ENCODE measurements at regions not wholly inside any gene's neighbourhood (a gene's known extent, or its start where the extent isn't known, plus 50 kb on each side); places are given as distances from the start of the nearest gene placed in this dataset.
A peak's percentile ranks its signal among the peaks of the same experiment; 100 is the strongest.

GRCh38 chr6:131471331-131471730, 101.7 kb upstream of the ARG1 start:
- H2AFZ ChIP-seq (ENCODE audit: low read length), result no peak overlapping the region
- no peaks in the 10 kb centered on the region for H3K23me2 ChIP-seq (ENCODE audit: low read depth, low read length)
- H4K8ac ChIP-seq (ENCODE audit: extremely low read depth, insufficient read depth, low read length), result no peak overlapping the region
- H3K18ac ChIP-seq (ENCODE audit: extremely low read depth, low read length), result no peak overlapping the region
- H3K4me3 ChIP-seq (ENCODE audit: extremely low read depth in 1 of 4, insufficient read depth in 2 of 4, low read depth in 3 of 4, low read length in 4 of 4), result no peak overlapping the region
- peak overlapping the region; percentile 14 for H3K4ac ChIP-seq (replicated peaks; ENCODE audit: insufficient read length, low read depth, low read length)
- H3K9me3 ChIP-seq (ENCODE audit: insufficient read depth in 2 of 2, low read depth in 1 of 2, low read length in 1 of 2), result peaks cover 2 to 6% of the 10 kb centered on the region in 2 experiments; a peak in 2 of 4 replicates
- no peak overlapping the region for H2AK5ac ChIP-seq (ENCODE audit: low read depth, low read length)
- peak overlapping the region; percentile 9; the same call in 1 of the 2 replicates for H2BK20ac ChIP-seq (ENCODE audit: low read length)
- no peaks in the 10 kb centered on the region for H3K79me1 ChIP-seq (ENCODE audit: low read depth, low read length)
- H2BK5ac ChIP-seq (ENCODE audit: low read depth, low read length), result no peak overlapping the region
- no peak for DNase-seq (ENCODE audit: low read depth in 1 of 2, low spot score in 2 of 2)
- no peak for FAIRE-seq
- H3K27me3 ChIP-seq (replicated peaks in 1 of 4; ENCODE audit: control insufficient read depth in 3 of 4, extremely low read depth in 1 of 4, insufficient read depth in 3 of 4, low read length in 3 of 4), result no peaks in the 10 kb centered on the region
- no peaks in the 10 kb centered on the region for H3K79me2 ChIP-seq (ENCODE audit: control insufficient read depth in 1 of 2, insufficient read depth in 2 of 2, low read length in 2 of 2)
- H4K5ac ChIP-seq (ENCODE audit: insufficient read length, low read depth, low read length), result no peak overlapping the region
- ChIA-PET POLR2A (ENCODE audit: partially characterized antibody) (no interaction called here), CTCF (ENCODE audit: partially characterized antibody) (interaction anchor here (0.6 to 2.6 kb wide), 5 partner anchors 9 to 49 kb away, joined by 3 to 10 read pairs (median 6); no protein-coding TSS in a partner anchor)
- no peak overlapping the region for H3K14ac ChIP-seq (ENCODE audit: insufficient read length)
- H2BK12ac ChIP-seq (ENCODE audit: low read depth, low read length), result no peak overlapping the region
- no peaks in the 10 kb centered on the region for H3K36me3 ChIP-seq (ENCODE audit: control insufficient read depth in 2 of 4, insufficient read depth in 4 of 4, low read length in 3 of 4)
- H2BK120ac ChIP-seq (replicated peaks; ENCODE audit: low read depth, low read length), result no peak overlapping the region
- no peak overlapping the region for H3K4me2 ChIP-seq (ENCODE audit: insufficient read depth in 1 of 2, low read depth in 2 of 2, low read length in 2 of 2)
- no peak overlapping the region for H3K27ac ChIP-seq (ENCODE audit: low read depth, low read length)
- H3K23ac ChIP-seq (ENCODE audit: insufficient read length), result no peak overlapping the region
- no peaks in the 10 kb centered on the region for H3K4me1 ChIP-seq (replicated peaks in 1 of 4; ENCODE audit: control insufficient read depth in 3 of 4, insufficient read depth in 4 of 4, low read length in 3 of 4)
- H2BK15ac ChIP-seq (ENCODE audit: low read length), result no peak overlapping the region
- no peak overlapping the region for H3K56ac ChIP-seq (replicated peaks; ENCODE audit: insufficient read length, low read depth, low read length)
- no peaks in the 10 kb centered on the region for H4K20me1 ChIP-seq (replicated peaks in 1 of 2; ENCODE audit: control insufficient read depth in 1 of 2, insufficient read depth in 2 of 2, low read length in 2 of 2)
- no peak overlapping the region for H4K91ac ChIP-seq (replicated peaks; ENCODE audit: insufficient read length, low read length)
- no peak overlapping the region for H3K9ac ChIP-seq (replicated peaks in 1 of 4; ENCODE audit: extremely low read depth in 1 of 4, low read depth in 3 of 4, low read length in 3 of 4)
- WGBS, 2 experiments (ENCODE audit: extremely low coverage in 1 of 2, insufficient coverage in 1 of 2, insufficient read length in 1 of 2, insufficient replicate concordance in 2 of 2, low coverage in 1 of 2, low lambda C conversion rate in 2 of 2, missing lambda C conversion rate in 1 of 2), result 88% methylated on average over 3 of the region's 3 CpGs; no CpG with 5 or more reads in 1 of the 2 experiments
- no peak for TF ChIP-seq JUN (IDR thresholded peaks at IDR 0.05; ENCODE audit: low read depth, low read length)
- no peak for TF ChIP-seq SIRT6 (IDR thresholded peaks at IDR 0.05; ENCODE audit: low read length)
- no peak for TF ChIP-seq RFX5 (IDR thresholded peaks at IDR 0.05; ENCODE audit: borderline replicate concordance, low read depth, low read length)
- TF ChIP-seq E2F6 (IDR thresholded peaks at IDR 0.05), result no peak
- no peak for TF ChIP-seq CTCF (IDR thresholded peaks at IDR 0.05; ENCODE audit: control extremely low read depth in 1 of 3, insufficient read depth in 1 of 3, low read depth in 1 of 3, low read length in 3 of 3)
- TF ChIP-seq RBBP5 (IDR thresholded peaks at IDR 0.05; ENCODE audit: borderline replicate concordance, low read depth, low read length), result no peak
- TF ChIP-seq TCF12 (IDR thresholded peaks at IDR 0.05; ENCODE audit: low read depth, low read length), result no peak
- no peak for TF ChIP-seq EGR1 (IDR thresholded peaks at IDR 0.05; ENCODE audit: borderline replicate concordance, low read depth, low read length)
- no peak for TF ChIP-seq POLR2A (IDR thresholded peaks at IDR 0.05; ENCODE audit: control extremely low read depth in 1 of 2, low read depth in 2 of 2, low read length in 2 of 2)
- no peak for TF ChIP-seq GABPA (IDR thresholded peaks at IDR 0.05; ENCODE audit: borderline replicate concordance, insufficient read depth, low read length)
- TF ChIP-seq KDM4A (IDR thresholded peaks at IDR 0.05; ENCODE audit: low read depth, low read length, severe bottlenecking), result no peak
- no peak for TF ChIP-seq BCL11A (IDR thresholded peaks at IDR 0.05; ENCODE audit: low read depth in 2 of 2, low read length in 2 of 2)
